IMR-90 (cell line): ENCODE measurements at regions not wholly inside any gene's neighbourhood (a gene's known extent, or its start where the extent isn't known, plus 50 kb on each side); places are given as distances from the start of the nearest gene placed in this dataset.

Source experiments
- ATAC-seq: fragments of 200-7000 bp; cut with Tn5 transposase; 2 replicates; pipeline ENCODE4 v1.9.1; 2020; ENCODE audit warnings: low read depth, mild to moderate bottlenecking, moderate library complexity
- BruUV-seq: library from RNA; stranded (reverse); fragments of 400-500 nt; replicated peaks from 2 replicates; lab custom pipeline; 2021; lab: Mats Ljungman, UMichigan
- CTCF ChIA-PET: fragments of 300-600 bp; formaldehyde crosslinking; extraction: SDS; loops from one replicate; lab custom pipeline; 2021; ENCODE audit warnings: antibody characterized with exemption; lab: Yijun Ruan, JAX
- POLR2A ChIA-PET: fragments of 300-600 bp; sonication (Branson Sonifier 250); formaldehyde crosslinking; loops from one replicate; lab custom pipeline; 2022; ENCODE audit warnings: antibody characterized with exemption; ENCODE audit not compliant: unreplicated experiment; lab: Charles Lee
- DNase-seq: peaks from one replicate; pipeline ENCODE4 v3.0.0; 2013
- H2AFZ ChIP-seq: replicated peaks from 2 replicates; pipeline ENCODE3; 2013; ENCODE audit warnings: low read length, mild to moderate bottlenecking; ENCODE audit not compliant: poor library complexity
- H2AK5ac ChIP-seq: 2 replicates; pipeline ENCODE4 v1.6.1; 2013; ENCODE audit warnings: low read depth, low read length, inconsistent platforms
- H2AK9ac ChIP-seq: replicated peaks from 2 replicates; pipeline ENCODE3; 2013; ENCODE audit warnings: mild to moderate bottlenecking, low read depth, low read length, moderate library complexity; ENCODE audit not compliant: poor library complexity
- H2BK120ac ChIP-seq: 2 replicates; pipeline ENCODE4 v1.6.1; 2013; ENCODE audit warnings: low read depth, low read length, inconsistent platforms
- H2BK15ac ChIP-seq: 3 replicates; pipeline ENCODE4 v1.6.1; 2013; ENCODE audit warnings: low read depth, low read length, inconsistent platforms
- H2BK20ac ChIP-seq: 2 replicates; pipeline ENCODE4 v1.6.1; 2013; ENCODE audit warnings: low read depth, mild to moderate bottlenecking, inconsistent platforms, low read length, moderate library complexity
- H2BK5ac ChIP-seq: 2 replicates; pipeline ENCODE4 v1.6.1; 2013; ENCODE audit warnings: mild to moderate bottlenecking, low read depth, low read length, inconsistent platforms; ENCODE audit not compliant: poor library complexity, severe bottlenecking
- H3K14ac ChIP-seq: replicated peaks from 2 replicates; pipeline ENCODE4 v1.6.1; 2013; ENCODE audit warnings: low read depth, low read length, inconsistent platforms
- H3K18ac ChIP-seq: 2 replicates; pipeline ENCODE4 v1.6.1; 2013; ENCODE audit warnings: low read depth, low read length, control low read depth
- H3K23ac ChIP-seq: 2 replicates; pipeline ENCODE4 v1.6.1; 2013; ENCODE audit warnings: low read depth, low read length, inconsistent platforms
- H3K27ac ChIP-seq: 2 replicates; pipeline ENCODE4 v1.5.1; 2013; ENCODE audit warnings: mild to moderate bottlenecking, control low read depth, low read length; ENCODE audit not compliant: insufficient read depth
- H3K27me3 ChIP-seq: 2 replicates; pipeline ENCODE4 v1.6.1; 2013; ENCODE audit warnings: low read length; ENCODE audit not compliant: control insufficient read depth, insufficient read depth
- H3K36me3 ChIP-seq: 2 replicates; pipeline ENCODE4 v1.6.1; 2013; ENCODE audit warnings: low read length, mixed read lengths; ENCODE audit not compliant: control insufficient read depth, insufficient read depth
- H3K4ac ChIP-seq: 2 replicates; pipeline ENCODE4 v1.6.1; 2013; ENCODE audit warnings: low read depth, low read length, inconsistent platforms
- H3K4me1 ChIP-seq: 2 replicates; pipeline ENCODE4 v1.6.1; 2013; ENCODE audit warnings: low read length, mixed read lengths; ENCODE audit not compliant: control insufficient read depth, insufficient read depth
- H3K4me2 ChIP-seq: 2 replicates; pipeline ENCODE4 v1.6.1; 2013; ENCODE audit warnings: low read depth, mild to moderate bottlenecking, control low read depth, low read length, moderate library complexity
- H3K4me3 ChIP-seq: 2 replicates; pipeline ENCODE4 v1.5.1; 2013; ENCODE audit warnings: low read depth, mild to moderate bottlenecking, control low read depth, low read length, moderate library complexity; ENCODE audit not compliant: insufficient read depth
- H3K56ac ChIP-seq: 2 replicates; pipeline ENCODE4 v1.6.1; 2013; ENCODE audit warnings: low read length, inconsistent platforms; ENCODE audit not compliant: insufficient read depth; ENCODE audit errors: extremely low read depth
- H3K79me1 ChIP-seq, 2 experiments: 2 replicates each; pipeline ENCODE4 v1.6.1; 2013; ENCODE audit warnings: low read length in 2 of 2, inconsistent platforms in 1 of 2, low read depth in 1 of 2
- H3K9ac ChIP-seq: 2 replicates; pipeline ENCODE4 v1.6.1; 2013; ENCODE audit warnings: low read depth, low read length, control low read depth
- H3K9me1 ChIP-seq: 2 replicates; pipeline ENCODE4 v1.6.1; 2013; ENCODE audit warnings: low read length, inconsistent platforms; ENCODE audit not compliant: insufficient read depth
- H3K9me3 ChIP-seq: 2 replicates; pipeline ENCODE4 v1.6.1; 2013; ENCODE audit warnings: low read length; ENCODE audit not compliant: control insufficient read depth, insufficient read depth
- H4K20me1 ChIP-seq: 2 replicates; pipeline ENCODE4 v1.6.1; 2013; ENCODE audit warnings: low read length, inconsistent platforms; ENCODE audit not compliant: insufficient read depth
- H4K5ac ChIP-seq: 2 replicates; pipeline ENCODE4 v1.6.1; 2013; ENCODE audit warnings: mild to moderate bottlenecking, low read depth, low read length, control low read depth
- H4K8ac ChIP-seq, 2 experiments: 2 replicates each; pipeline ENCODE4 v1.6.1; 2013; ENCODE audit warnings: low read depth in 2 of 2, low read length in 2 of 2, control low read depth in 1 of 2, inconsistent platforms in 1 of 2
- H4K91ac ChIP-seq: 2 replicates; pipeline ENCODE4 v1.6.1; 2013; ENCODE audit warnings: low read depth, low read length, inconsistent platforms; ENCODE audit not compliant: insufficient read depth
- BHLHE40 ChIP-seq: fragments of 150-350 bp; IDR thresholded peaks from 2 replicates; pipeline ENCODE4 v1.6.1; 2016; ENCODE audit warnings: mild to moderate bottlenecking, low read depth, low read length
- CEBPB ChIP-seq: IDR thresholded peaks from 2 replicates; pipeline ENCODE4 v1.6.1; 2012; ENCODE audit warnings: low read depth, low read length, improper control_type of control experiment
- CHD1 ChIP-seq: IDR thresholded peaks from 2 replicates; pipeline ENCODE4 v1.6.1; 2012; ENCODE audit warnings: low read depth, low read length, improper control_type of control experiment
- MAZ ChIP-seq: IDR thresholded peaks from 2 replicates; pipeline ENCODE4 v1.6.1; 2012; ENCODE audit warnings: low read depth, mild to moderate bottlenecking, low read length, improper control_type of control experiment, moderate library complexity, borderline replicate concordance
- MXI1 ChIP-seq: IDR thresholded peaks from 2 replicates; pipeline ENCODE4 v1.6.1; 2012; ENCODE audit warnings: low read depth, mild to moderate bottlenecking, low read length, moderate library complexity, borderline replicate concordance
- RCOR1 ChIP-seq: IDR thresholded peaks from 2 replicates; pipeline ENCODE4 v1.6.1; 2012; ENCODE audit warnings: mild to moderate bottlenecking, low read length, improper control_type of control experiment; ENCODE audit not compliant: insufficient replicate concordance
- RFX5 ChIP-seq: IDR thresholded peaks from 2 replicates; pipeline ENCODE4 v1.8.0; 2012; ENCODE audit warnings: low read depth, mild to moderate bottlenecking, low read length, moderate library complexity
- SMC3 ChIP-seq: fragments of 150-350 bp; IDR thresholded peaks from 2 replicates; pipeline ENCODE4 v1.6.1; 2016; ENCODE audit warnings: low read depth, mild to moderate bottlenecking, antibody characterized with exemption, low read length, moderate library complexity
- USF2 ChIP-seq: fragments of 150-350 bp; IDR thresholded peaks from 2 replicates; pipeline ENCODE4 v1.6.1; 2017; ENCODE audit warnings: mild to moderate bottlenecking, antibody characterized with exemption, low read length, low read depth
- WGBS, 2 experiments: methylation state at CpG; one replicate each; pipeline versions ENCODE4 v1.1.5 to v1.1.7; 2013; ENCODE audit warnings: missing lambda C conversion rate in 2 of 2; ENCODE audit not compliant: insufficient read length in 1 of 2; ENCODE audit errors: extremely low coverage in 2 of 2; 5-methylcytosine and 5-hydroxymethylcytosine counted together
- dilution Hi-C: fragments of 300-500 bp; cut with HindIII; formaldehyde crosslinking; loops from one replicate; pipeline ENCODE4 v1.14.3; 2018; ENCODE audit warnings: low sequenced_read_pairs; ENCODE audit not compliant: unreplicated experiment
- in situ Hi-C: fragments of 300-500 bp; cut with MboI; formaldehyde crosslinking; loops from 3 replicates; pipeline ENCODE4 v1.14.3; 2019; ENCODE audit warnings: low sequenced_read_pairs, inconsistent platforms, mixed read lengths
- intact Hi-C: fragments of 100-400 bp; cut with micrococcal nuclease; formaldehyde crosslinking; loops from 2 replicates; pipeline ENCODE4 v1.10.0; 2022
- TF ChIP-seq, protein P1 (sequence below): conservative IDR thresholded peaks from 2 replicates; pipeline ENCODE4 v1.5.1; 2012; ENCODE audit warnings: mild to moderate bottlenecking, low read depth, low read length, improper control_type of control experiment

GRCh38 chr4:16344853-16345252 is 118.6 kb upstream of the TAPT1 start:
- Histone ChIP-seq H3K4ac (no peak overlapping the region), H4K20me1 (no peaks in the 10 kb centered on the region), H3K14ac (no peak overlapping the region), H3K9me3 (no peaks in the 10 kb centered on the region), H4K8ac (no peak overlapping the region), H4K5ac (no peak overlapping the region), H3K56ac (no peak overlapping the region), H3K9me1 (no peaks in the 10 kb centered on the region), H2BK120ac (no peak overlapping the region), H2AFZ (no peak overlapping the region), H3K79me1 (no peaks in the 10 kb centered on the region), H3K4me3 (no peak overlapping the region), H4K91ac (no peak overlapping the region), H2AK5ac (no peak overlapping the region), H3K27me3 (no peaks in the 10 kb centered on the region), H3K23ac (no peak overlapping the region), H3K4me2 (no peak overlapping the region), H3K36me3 (no peaks in the 10 kb centered on the region), H2AK9ac (no peak overlapping the region), H2BK15ac (no peak overlapping the region), H3K4me1 (no peaks in the 10 kb centered on the region), H3K9ac (no peak overlapping the region), H2BK5ac (no peak overlapping the region), H3K27ac (no peak overlapping the region), H3K18ac (no peak overlapping the region), H2BK20ac (no peak overlapping the region)
- in situ Hi-C loops (no loop called here), dilution Hi-C loops (no loop called here), intact Hi-C loops (no loop called here)
- ATAC-seq: no peak
- POLR2A ChIA-PET: no interaction called here
- WGBS, 2 experiments: no CpG with 5 or more reads among the region's 1 CpG
- CTCF ChIA-PET: no interaction called here
- TF ChIP-seq MXI1 (no peak), CEBPB (no peak), RFX5 (no peak), RCOR1 (no peak), MAZ (no peak), SMC3 (no peak), CHD1 (no peak), BHLHE40 (no peak), USF2 (no peak)
- TF ChIP-seq, protein P1, sequence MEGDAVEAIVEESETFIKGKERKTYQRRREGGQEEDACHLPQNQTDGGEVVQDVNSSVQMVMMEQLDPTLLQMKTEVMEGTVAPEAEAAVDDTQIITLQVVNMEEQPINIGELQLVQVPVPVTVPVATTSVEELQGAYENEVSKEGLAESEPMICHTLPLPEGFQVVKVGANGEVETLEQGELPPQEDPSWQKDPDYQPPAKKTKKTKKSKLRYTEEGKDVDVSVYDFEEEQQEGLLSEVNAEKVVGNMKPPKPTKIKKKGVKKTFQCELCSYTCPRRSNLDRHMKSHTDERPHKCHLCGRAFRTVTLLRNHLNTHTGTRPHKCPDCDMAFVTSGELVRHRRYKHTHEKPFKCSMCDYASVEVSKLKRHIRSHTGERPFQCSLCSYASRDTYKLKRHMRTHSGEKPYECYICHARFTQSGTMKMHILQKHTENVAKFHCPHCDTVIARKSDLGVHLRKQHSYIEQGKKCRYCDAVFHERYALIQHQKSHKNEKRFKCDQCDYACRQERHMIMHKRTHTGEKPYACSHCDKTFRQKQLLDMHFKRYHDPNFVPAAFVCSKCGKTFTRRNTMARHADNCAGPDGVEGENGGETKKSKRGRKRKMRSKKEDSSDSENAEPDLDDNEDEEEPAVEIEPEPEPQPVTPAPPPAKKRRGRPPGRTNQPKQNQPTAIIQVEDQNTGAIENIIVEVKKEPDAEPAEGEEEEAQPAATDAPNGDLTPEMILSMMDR: no peak
- no peak for DNase-seq
- BruUV-seq: no TSS peak
